Fibroblast of skin of abdomen (primary cell): ENCODE measurements at regions not wholly inside any gene's neighbourhood (a gene's known extent, or its start where the extent isn't known, plus 50 kb on each side); places are given as distances from the start of the nearest gene placed in this dataset.
"Not testable (repeated sequence)": the region's sequence is repeated elsewhere in the genome, so short reads cannot be mapped to it uniquely, and the experiment has no call there.

ENCODE experiments used
- DNase-seq: peaks from one replicate; pipeline ENCODE4 v3.0.0-alpha.2; 2013

DNA sequence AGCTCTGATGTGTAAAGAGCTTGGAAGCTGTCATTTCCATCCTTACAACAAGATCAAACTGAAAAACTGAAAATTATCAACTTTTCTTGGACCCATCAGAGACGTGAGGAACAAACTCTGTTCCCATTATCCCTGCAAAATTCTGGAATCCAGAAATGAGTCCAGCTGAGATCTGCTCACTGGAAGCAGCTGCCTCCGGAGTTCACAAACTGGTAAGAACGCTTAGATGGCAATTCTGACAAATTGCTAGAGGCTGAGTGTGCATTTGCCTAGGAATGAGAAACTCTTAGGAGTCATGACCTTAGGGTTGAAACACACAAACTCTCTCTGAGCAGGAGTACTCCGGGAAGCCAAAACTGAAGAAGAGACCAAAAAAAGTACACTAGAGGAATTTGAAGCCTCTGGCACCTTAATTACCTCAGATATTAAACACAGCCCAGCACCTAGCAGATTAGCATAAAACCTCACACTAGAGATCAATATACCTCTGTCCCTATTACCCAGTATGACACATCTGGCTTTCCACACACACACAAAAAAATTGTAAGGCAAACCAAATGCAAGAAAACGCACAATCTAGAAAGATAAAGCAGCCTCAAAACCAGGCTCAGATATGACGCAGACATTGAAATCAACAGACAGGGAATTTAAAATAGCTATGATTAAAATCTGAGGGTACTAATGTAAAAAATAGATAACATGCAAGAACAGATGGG is 233.5 kb upstream of the SGK1 start:
- peak; percentile 84 for DNase-seq

DNA sequence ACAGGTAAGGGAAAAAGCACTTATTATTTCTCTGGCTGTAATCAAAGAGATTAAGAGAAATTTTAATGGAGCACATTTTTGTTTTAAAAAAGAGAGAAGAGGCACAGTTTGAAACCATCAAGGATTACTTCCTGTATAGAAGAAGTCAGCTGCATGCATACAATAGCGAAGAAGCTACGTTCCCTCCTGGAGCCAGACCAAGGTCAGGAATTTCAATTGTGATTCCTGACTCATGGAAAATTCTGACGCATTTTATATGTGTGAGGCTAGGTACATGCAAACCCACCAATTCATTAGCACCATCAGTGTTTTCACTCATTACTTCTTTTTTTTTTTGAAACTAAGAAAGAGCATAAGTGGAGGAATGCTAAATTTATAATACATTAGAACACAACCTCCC is 232.7 kb upstream of the SGK1 start:
- DNase-seq = peak; percentile 68

DNA sequence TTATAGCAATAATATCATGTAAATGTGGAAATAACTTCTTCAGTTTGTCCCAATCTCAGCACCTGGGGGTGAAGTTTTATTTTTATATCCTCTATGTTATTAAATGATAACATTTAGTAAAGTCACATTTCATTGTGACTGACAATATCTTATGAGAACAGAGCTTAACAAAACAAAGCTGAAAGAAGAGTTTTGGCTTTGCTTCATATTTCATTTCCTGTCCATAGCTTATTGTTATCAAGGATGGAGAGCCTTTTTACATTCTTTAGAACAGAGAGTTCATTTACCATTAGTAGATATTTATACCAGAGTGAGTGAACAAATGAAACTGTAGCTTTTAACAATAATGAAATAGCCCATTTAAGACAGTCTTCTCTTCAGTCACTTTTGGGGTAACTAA is 231.9 kb upstream of the SGK1 start:
- DNase-seq = no peak

DNA sequence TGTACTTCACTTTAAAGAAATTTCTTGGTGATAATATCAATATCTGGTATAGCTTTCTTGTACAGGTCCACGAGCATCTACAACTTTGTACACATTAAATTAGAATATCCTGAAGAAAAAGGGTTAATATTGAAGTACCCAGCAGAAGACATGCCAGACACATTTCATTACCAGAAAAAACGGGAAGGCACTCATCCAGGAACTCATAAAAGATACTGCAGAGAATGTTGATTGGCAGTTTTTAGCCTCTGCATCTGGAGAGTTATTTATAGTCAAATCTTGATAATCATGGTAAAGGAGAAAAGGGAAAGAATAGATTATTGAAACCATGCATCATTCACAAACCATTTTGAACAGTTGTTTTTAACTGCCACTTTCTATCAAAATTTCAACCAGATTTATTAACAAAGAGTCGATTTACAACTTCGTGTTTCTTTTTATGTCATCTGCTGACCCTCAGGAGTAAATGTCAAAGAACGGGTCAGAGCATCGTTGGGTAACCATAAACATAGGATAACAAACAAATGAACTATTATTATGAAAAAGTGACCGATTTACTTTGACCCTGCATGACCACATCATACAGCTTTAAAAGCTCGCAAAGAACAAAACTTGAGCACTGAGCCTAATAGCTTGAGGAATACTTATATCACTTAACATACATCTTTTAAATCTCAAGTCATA is 229.2 kb upstream of the SGK1 start:
- no peak for DNase-seq

DNA sequence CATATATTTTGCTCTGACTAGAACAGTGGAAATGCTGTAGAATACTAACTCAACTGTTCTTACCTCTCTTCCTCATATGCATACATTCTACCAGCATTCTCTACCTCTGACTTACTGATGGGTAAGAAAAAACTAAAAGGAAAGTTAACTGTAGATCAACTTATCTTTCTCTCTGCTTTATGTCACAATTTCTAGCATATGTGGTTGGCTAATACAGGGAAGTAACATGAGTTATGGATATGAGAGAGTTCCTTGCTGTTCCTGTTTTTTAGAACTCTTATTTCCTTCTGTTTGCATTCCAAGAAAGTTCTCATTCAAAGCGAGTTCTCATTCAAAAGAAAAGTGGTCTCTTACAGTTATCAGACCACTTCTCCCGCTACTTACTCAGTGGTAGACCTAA is 226.8 kb upstream of the SGK1 start:
- DNase-seq = no peak

DNA sequence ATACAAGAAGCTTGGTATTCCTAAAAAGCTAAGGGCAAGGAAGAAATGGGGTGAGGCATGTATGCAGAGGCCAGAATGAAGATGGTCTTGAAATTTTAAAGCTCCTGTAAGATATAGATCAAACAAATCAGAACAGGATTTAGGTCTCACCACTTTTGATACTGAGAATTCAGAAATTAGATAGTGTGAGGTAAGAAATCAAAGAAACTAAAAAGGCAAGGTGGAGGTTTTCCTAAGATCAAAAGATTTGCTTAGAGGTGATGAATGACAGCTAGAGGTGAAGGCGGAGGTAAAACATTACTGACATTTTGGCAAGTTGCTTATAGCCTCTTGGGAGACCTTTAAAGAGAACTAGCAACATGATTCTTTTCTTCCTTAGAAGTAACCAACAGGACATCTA is 225.2 kb upstream of the SGK1 start:
- DNase-seq = no peak

DNA sequence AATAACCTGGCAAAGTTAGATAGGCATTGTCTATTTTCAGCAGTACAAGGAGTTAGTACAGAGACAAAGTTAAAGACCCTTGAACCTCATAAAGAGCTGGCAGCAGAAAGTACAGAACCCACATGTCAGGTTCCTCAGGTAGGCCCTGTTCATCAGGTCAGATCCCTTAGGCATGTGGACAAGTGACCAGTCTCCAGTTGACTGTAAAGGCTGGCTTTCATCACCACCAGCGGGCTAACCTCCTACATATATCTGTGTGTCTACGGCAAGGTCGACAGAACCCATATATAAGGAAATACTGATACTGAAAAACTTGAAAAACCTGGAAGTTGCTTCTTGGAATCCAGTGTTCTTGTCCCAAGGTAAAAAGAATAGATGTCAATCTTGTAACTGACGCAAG is 223.1 kb upstream of the SGK1 start:
- DNase-seq = no peak

DNA sequence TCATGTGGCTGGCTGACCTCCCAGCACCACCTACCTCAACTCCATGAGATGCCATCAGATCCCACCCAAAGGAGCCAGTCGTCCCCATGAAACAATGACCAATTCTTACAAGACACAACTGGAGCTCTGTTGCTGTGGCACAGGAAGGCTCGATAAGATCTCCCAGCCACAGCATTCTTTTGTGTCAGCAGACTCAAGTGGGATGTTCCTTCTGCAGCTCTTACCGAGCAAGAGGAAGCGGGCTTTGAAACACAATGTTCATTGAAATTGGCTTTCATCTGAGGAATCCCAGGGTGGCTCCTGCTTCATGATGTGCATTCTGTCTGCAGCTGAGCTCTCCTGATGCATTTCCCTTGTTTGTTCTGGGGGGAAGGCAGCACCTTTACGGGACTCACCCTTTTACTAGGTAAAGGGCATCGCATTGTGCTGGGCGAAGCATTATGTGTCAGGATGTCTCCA is 222.0 kb upstream of the SGK1 start:
- peak; percentile 13 for DNase-seq

DNA sequence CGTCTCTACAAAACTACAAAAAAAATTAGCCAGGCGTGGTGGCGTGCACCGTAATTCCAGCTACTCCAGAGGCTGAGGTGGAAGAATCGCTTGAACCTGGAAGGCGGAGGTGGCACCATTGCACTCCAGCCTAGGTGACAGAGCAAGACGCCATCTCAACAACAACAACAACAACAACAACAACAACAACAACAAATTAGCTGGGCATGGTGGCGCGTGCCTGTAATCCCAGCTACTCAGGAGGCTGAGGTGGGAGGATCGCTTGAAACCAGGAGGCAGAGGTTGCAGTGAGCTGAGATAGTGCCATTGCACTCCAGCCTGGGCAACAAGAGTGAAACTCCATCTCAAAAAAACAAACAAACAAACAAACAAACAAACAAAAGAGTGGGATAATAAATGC is 219.9 kb upstream of the SGK1 start:
- not testable (repeated sequence) for DNase-seq

DNA sequence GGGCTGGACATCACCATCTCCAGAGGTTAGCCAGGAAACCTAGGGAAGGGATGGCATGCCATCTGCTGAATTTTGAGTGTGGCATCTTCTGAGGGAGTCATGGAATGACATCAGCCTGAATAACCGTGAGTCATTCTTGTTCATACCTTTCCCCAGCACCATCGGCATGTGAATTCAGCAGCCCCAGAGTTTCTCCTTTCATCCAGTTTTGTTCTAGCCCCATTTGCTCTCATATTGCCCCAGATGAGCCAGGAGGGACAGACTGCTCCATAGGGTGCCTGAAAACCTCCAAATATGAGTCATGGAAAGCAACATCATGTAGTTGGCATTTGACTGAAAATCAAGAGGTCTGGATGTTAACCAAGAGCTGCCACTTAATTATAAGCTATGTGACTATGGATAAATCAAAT is 219.2 kb upstream of the SGK1 start:
- peak; percentile 96 for DNase-seq

DNA sequence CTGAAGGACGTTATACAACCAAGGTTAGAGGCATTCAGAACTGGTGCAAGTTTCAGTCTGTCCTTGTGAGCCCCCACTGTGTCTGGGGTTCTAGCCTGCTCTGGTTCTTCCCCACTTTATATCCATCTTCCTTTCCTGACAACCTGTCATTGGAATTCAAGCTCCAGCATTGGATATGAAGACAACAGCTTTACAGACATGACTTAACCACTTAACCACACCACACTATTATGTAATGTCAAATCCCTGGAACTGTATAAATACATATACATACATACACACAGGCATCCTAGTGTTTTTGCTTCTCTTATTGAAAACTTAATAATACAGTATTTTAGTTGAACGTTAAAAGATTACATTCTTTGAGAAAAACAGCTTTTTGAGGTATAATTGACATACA is 217.9 kb upstream of the SGK1 start:
- DNase-seq = peak; percentile 62

DNA sequence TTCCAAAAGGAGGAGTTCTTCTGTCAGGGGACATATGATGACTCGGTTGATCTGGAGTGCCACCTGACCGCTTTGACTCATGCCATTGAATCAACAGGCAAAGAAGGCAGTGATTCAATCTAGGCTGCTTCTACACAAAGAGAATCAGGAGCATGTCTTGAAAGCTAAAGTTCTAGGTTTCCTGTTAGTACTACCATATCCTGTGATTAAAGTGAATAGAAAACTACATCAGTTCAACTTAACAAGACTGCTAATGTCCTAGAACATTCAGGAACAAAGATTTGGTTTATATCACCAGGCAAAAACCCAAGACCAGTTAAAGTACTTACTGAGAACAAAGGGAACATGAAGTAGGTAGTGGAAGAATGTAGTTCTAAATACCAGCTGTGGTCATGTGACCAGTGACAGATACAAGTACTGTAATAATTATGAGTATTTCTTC is 216.8 kb upstream of the SGK1 start:
- DNase-seq = peak; percentile 51

DNA sequence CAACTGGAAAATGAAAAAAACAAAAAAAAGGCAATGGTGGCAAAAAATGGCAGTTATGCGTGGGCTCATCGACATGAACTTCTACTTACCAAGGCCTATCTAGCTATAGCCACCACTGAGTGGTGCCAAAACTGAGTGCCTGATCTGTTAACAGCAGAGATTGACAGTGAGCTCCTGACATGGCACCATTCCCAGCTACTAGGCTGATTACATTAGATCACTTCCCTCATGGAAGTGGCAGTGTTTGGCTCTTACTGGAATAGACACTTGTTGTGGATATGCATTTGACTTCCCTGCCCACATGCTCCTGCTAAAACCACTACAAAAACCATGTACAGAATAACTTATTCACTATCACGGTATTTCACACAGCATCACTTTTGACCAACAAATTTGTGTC is 216.1 kb upstream of the SGK1 start:
- DNase-seq = no peak

DNA sequence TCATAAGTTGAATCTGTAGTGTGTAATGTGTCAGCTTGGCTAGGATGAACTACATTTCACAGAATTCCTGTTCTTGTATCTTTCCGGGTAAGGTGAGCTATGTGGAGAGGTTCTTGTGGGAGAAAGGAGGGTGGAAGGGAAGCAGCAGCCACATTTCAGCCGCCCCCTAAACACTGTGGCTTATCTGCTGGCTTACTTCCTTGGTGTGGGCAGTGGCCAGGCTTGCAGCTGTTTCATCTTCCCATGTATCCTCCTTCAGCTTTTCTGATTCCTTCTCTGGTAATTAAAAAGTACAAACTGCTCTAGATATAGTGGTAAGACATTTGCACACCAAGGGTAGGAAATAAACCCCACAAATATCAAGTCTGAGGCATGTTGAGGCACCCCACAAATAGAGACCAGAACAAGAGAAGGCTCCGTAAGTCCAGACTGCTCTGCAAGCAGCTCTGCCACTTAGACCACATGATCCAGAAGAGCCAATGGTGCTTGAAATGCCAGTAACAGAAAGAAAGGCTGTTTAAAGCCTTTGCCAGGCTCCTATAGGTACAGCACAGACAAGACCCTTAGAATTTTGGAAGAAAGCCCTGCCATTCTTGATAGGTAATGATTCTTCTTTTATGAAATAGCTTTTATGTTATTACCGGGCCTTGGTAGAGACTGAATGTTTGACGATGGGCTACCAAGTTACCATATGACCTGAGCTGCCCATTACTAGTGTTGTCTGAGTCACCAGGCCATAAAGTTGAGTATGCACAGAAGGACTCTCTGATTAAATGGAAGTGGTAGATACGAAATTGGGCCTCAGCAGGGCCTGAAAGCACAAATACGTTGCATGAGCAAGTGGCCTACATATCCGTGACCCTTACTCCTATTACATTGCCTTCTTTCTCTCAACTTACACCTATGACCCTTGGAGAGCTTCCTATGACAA is 215.0 kb upstream of the SGK1 start:
- DNase-seq = no peak

DNA sequence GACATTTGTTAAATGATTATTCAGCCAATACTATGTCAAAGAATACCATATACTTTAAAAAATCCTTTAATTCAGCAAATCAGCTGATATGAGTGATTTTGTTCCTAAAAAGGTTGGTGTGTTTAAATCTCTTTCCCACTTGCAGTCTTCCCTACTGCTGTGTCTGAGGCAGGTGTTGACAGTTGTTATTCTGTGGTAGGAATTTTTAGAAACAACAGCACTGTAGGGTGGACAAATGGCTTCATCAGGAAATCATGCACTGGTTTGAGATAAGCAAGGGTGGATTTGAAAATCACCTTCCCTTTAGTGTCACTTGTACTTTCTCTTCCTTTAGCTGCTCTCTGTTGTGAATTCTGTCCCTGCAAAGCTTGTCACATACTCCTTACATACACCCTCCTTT is 213.7 kb upstream of the SGK1 start:
- DNase-seq = no peak

DNA sequence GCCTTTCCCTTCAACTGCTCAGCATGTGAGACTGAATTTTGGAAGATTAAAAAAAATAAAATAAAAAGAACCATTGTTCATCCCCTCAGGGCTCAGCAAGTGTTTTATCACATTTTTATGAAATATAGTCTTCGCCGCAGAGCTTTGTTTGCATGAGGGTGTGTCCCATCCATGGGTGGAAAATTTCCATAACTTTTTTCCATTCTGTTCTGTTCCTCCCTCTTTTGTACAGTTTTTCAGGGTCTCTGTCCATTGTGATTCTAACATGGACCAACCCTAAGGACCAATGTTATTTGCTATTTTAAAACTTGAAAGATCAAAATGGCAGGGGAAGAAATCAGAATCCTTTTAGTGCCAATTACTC is 213.3 kb upstream of the SGK1 start:
- no peak for DNase-seq

DNA sequence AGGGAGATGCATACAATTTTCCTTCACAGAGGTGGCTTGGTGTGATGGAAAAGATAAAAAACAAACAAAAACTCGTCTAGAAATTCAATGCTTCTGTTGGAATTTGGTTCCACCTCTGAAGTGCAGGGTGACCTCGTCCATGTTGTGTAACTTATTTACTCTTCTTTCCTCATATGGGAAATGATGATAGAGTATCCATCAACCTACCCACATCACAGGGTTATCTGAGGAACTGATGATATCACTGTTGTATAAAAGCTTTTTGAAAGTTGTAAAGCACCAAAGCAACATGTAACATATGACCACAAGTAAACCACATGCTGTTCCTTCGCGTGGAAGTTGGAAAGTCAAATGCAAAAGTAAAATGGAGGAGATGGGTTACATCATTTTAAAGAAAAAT is 212.0 kb upstream of the SGK1 start:
- peak; percentile 72 for DNase-seq

DNA sequence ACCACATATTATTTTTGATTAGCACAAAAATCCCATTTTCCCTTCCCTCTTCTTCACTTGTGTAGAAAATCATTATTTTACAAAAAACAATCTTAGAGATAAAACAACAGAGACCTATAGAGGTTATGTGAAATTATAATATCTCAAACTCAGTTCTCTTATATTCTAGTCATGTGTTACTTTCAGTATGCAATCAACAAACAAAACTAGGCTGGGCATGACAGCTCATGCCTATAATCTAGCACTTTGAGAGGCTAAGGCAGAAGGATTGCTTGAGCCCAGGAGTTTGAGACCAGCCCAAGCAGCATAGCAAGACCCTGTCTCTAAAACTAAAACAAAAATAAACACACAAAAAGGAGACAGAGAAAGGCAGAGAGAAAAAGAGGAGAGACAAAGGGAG is 211.4 kb upstream of the SGK1 start:
- no peak for DNase-seq

DNA sequence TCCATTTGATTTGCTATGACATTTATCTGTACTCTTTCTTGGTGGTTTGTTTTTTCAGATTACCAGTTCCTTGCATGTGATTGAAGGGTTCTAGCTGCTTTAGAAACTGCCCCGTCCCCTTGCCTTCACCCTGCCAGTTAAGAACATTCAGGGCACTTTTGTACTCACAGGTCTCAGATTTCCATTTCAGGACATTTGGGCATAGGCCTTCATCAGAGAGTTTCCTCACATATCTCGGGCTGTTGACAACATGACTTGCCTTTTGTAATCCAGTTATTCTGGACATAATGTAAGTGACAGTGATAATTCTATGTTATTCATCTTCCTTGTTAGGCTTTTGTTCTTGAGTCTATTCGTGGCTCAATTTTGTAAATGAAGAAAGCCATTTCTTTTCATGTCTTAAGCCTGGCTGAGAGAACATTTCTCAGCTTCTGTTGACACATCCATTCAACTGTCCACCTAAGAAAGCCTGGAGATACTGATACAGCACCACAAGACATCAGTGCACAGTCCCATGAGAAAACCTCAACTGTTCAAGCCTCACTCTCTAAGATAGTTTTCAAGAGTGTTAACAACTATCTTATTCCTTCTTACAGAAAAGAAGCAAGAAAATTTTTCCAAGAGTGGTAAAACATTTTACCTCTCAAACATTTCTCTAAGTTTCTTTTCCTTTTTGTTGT is 209.3 kb upstream of the SGK1 start:
- no peak for DNase-seq

DNA sequence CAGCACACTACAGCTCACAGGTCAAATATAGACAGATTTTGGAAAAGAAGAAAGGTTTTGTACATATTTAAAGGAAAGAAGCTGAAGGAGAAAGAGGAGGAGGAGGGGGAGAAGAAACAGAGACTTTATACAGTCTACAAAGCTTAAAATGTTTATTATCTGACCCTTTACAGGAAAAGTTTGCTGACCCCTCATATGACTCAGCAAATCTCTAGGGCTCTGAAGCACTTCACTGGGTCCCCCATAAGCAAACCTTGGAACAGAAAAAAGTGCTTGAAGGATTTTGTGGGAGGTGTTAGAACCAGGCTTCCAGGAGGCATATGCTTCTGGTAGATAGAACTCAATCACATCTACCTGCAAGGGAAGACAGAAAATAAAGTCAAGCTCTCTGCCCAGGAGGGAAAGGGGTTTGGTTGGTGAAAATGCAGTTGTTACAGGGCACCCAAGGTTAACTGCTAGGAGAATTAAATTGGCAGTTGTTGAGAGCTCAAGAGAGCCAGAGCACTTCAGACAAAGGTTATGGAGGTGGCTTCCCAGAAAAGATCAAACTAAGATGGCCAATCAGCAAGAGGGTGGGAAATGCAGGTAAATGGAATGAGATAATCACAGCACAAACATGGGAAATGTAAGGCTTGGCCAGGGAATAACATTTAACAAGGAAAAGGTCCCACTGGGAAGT is 207.4 kb upstream of the SGK1 start:
- DNase-seq = no peak

DNA sequence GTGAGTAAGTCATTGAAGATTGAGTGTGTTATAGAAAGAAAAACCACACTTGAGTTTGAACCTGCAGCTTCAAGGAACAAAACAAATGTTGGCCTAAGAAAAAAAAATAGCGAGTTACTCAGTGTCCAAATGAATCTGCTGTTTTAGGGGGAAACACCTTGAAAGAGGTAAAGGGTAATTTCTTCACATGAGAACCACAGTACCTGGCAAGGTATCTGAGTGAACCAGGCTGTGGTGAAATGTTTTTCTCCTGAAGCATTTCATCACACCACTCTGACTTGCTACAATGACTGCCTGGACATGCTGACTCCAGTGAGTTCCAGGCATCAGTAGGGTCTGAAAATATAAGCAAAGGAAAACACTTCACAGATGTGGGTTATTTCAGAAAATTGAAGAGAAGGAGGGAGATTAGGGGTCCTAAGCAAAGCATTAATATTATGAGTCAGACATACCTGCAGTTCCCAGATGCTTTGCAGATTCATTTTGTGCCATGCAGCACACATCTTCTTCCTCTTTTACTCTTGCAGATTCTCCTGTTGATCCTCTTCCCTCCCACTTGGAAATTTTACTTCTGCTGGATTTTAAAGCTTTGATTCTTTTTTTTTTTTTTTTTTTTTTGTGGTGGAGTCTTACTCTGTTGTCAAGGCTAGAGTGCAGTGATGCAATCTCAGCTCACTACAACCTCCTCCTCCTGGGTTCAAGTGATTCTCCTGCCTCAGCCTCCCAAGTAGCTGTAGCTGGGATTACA is 206.2 kb upstream of the SGK1 start:
- DNase-seq = no peak
